ENCODE measurements at regions not wholly inside any gene's neighbourhood (a gene's known extent, or its start where the extent isn't known, plus 50 kb on each side); places are given as distances from the start of the nearest gene placed in this dataset.

DNA sequence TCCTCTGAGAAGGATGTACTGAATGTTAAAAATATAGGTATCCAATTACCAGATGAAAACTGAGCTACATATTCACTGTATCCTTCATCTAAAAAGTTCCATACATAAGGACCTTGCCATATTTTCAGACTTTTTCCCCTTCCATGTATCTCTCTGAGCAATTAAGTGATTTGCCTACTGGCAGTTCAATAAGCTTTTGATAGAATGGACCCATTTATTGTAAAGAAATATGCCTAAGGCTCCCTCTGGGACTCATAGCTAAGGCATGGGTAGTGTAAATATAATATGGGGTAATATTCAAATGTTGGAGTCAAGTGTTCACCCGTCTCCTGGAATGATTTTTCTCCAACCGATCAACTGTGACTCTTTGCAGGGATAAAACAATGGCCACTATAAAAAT is 135.4 kb upstream of the FSHR start:
- no peak for DNase-seq (ENCODE audit: low spot score in 2 of 2)
- 58% methylated on average over 2 of the region's 2 CpGs for WGBS

DNA sequence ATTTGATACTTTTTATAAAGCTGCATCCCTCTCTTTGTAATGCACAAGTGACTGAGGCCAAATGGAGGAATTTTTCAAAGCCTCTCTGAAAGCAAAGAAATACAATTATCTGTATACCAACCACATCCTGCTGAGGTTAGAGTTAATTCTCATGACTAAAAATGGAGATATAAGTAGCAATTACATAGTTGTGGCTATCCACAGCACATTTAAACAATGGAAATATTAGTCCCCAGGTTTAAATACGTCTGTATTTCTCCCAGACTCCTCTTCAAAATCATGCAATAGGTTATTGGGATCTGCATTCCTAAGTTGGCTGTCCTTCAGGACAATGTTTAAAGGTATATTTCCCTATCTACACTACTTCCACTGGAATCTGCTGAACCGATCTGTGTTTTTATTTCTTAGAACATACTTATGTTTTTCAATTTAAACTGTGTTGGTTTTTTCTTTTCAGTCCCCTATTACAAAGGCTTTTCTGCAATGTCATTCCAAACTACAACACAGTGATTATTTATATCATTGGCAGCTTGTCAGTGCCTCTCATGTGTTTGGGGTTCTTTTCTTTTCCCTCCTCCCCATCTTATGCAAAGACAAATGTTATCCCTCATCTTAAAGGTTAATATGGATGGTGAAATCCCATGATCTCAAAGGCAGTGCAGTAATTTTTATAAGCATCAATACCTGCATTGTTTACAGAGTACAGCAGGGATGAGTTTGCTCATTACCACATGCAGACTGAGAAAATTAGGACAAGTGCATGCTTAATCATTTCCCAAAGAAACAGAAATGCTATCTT is 134.8 kb upstream of the FSHR start:
- DNase-seq (ENCODE audit: low spot score in 2 of 2) = no peak
- H3K4me1 ChIP-seq = no peaks in the 10 kb centered on the region
- no peak overlapping the region for H3K4me3 ChIP-seq
- H3K27ac ChIP-seq = no peak overlapping the region
- WGBS = 28% methylated on average over 2 of the region's 2 CpGs
- no peaks in the 10 kb centered on the region for H3K9me3 ChIP-seq
- no peaks in the 10 kb centered on the region for H3K27me3 ChIP-seq
- no peaks in the 10 kb centered on the region for H3K36me3 ChIP-seq
- TF ChIP-seq EP300 (IDR thresholded peaks at IDR 0.05) = no peak
- TF ChIP-seq POLR2AphosphoS5 (IDR thresholded peaks at IDR 0.05) = no peak
- no peak for TF ChIP-seq POLR2A (IDR thresholded peaks at IDR 0.05)
- TF ChIP-seq, protein P1, sequence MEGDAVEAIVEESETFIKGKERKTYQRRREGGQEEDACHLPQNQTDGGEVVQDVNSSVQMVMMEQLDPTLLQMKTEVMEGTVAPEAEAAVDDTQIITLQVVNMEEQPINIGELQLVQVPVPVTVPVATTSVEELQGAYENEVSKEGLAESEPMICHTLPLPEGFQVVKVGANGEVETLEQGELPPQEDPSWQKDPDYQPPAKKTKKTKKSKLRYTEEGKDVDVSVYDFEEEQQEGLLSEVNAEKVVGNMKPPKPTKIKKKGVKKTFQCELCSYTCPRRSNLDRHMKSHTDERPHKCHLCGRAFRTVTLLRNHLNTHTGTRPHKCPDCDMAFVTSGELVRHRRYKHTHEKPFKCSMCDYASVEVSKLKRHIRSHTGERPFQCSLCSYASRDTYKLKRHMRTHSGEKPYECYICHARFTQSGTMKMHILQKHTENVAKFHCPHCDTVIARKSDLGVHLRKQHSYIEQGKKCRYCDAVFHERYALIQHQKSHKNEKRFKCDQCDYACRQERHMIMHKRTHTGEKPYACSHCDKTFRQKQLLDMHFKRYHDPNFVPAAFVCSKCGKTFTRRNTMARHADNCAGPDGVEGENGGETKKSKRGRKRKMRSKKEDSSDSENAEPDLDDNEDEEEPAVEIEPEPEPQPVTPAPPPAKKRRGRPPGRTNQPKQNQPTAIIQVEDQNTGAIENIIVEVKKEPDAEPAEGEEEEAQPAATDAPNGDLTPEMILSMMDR (IDR thresholded peaks at IDR 0.05) = no peak

More for the DNA sequence above, 135.4 kb upstream of the FSHR start:
- TF ChIP-seq EP300 (IDR thresholded peaks at IDR 0.05) = no peak
- no peak for TF ChIP-seq POLR2A (IDR thresholded peaks at IDR 0.05)
- TF ChIP-seq, protein P1 (IDR thresholded peaks at IDR 0.05) = no peak
- no peak overlapping the region for H3K4me3 ChIP-seq
- no peaks in the 10 kb centered on the region for H3K36me3 ChIP-seq
- no peaks in the 10 kb centered on the region for H3K27me3 ChIP-seq
- H3K27ac ChIP-seq = no peak overlapping the region
- no peaks in the 10 kb centered on the region for H3K9me3 ChIP-seq
- H3K4me1 ChIP-seq = no peaks in the 10 kb centered on the region

DNA sequence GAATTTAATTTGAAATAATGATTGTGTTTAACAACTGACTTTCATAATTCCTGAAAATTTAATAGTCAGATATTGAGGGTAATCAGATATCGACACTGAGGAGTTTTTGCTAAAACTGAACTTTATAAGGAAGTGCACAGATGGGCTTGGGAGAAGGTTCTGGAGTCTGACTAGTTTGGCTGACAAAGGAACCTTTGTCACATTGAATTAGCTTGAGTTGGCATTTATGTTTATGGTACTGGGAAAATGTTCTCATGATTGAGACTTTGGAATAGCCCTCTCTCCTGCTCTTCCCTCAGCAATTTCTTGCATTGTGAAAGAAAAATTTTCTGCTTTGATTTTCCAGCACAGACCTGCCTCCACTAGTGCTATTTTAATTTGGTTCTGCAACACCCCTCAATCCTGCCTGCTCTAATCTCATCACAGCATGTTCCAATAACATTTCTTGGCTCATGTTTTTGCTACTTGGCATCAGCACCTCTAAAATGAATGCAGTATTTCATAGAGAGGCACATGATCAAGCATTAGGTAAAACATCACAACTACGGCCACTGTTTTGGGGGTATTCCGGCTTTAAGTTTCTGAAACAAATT is 133.9 kb upstream of the FSHR start:
- 26% methylated on average over 3 of the region's 3 CpGs for WGBS
- no peaks in the 10 kb centered on the region for H3K27me3 ChIP-seq
- H3K4me3 ChIP-seq = no peak overlapping the region
- no peak for TF ChIP-seq POLR2AphosphoS5 (IDR thresholded peaks at IDR 0.05)
- TF ChIP-seq, protein P1 (IDR thresholded peaks at IDR 0.05) = no peak
- TF ChIP-seq POLR2A (IDR thresholded peaks at IDR 0.05) = no peak
- TF ChIP-seq EP300 (IDR thresholded peaks at IDR 0.05) = no peak
- no peaks in the 10 kb centered on the region for H3K9me3 ChIP-seq
- no peak for DNase-seq (ENCODE audit: low spot score in 2 of 2)
- H3K27ac ChIP-seq = no peak overlapping the region
- no peaks in the 10 kb centered on the region for H3K36me3 ChIP-seq
- no peaks in the 10 kb centered on the region for H3K4me1 ChIP-seq

DNA sequence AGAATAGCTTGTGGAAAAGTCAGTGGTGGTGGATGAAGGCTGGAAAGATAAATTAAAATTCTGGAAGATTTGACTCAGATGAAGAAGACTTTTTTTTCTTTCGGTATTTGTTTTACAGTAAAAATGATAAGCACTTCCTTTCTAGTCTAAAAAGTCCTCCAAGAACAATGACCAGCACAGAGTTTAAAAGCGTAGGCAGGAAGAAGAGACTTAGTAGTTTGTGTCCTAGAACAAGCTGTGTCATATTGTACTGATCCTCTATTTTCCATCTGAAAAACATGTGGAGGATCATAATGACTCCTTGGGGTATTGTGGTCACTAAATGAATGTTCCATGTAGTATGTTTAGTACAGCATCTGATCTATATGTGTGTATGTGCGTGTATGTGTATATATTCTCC is 132.4 kb upstream of the FSHR start:
- no peak overlapping the region for H3K4me3 ChIP-seq
- H3K27me3 ChIP-seq = no peaks in the 10 kb centered on the region
- no peak overlapping the region for H3K27ac ChIP-seq
- WGBS = 73% methylated on average over 3 of the region's 3 CpGs
- H3K9me3 ChIP-seq = no peaks in the 10 kb centered on the region
- H3K4me1 ChIP-seq = no peaks in the 10 kb centered on the region
- DNase-seq (ENCODE audit: low spot score in 2 of 2) = no peak
- TF ChIP-seq EP300 (IDR thresholded peaks at IDR 0.05) (no peak), POLR2A (IDR thresholded peaks at IDR 0.05) (no peak), POLR2AphosphoS5 (IDR thresholded peaks at IDR 0.05) (no peak)
- TF ChIP-seq, protein P1 (IDR thresholded peaks at IDR 0.05) = no peak
- H3K36me3 ChIP-seq = no peaks in the 10 kb centered on the region

DNA sequence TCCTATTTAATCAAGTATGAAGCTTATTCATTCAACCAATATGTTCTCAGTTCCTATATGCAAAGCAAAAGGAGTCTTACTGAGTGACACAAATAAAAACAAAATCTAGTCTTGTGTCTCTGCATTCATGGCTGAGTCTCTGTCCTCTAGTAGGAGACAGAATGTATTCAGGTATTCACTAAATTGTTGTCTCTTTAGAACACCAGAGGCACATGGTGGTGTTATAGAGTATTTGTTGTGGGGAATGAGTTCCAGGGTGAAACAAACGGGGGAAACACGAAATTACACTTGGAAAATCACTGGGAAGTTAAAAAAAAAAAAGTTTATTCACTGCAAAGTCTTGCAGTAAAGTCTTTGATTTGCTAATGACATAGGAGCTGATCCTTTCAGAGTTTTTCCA is 131.7 kb upstream of the FSHR start:
- DNase-seq (ENCODE audit: low spot score in 2 of 2) = no peak
- WGBS = 69% methylated on average over 2 of the region's 2 CpGs
- no peaks in the 10 kb centered on the region for H3K36me3 ChIP-seq

More for the DNA sequence above, 131.7 kb upstream of the FSHR start:
- Histone ChIP-seq H3K9me3 (no peaks in the 10 kb centered on the region), H3K4me1 (no peaks in the 10 kb centered on the region), H3K27ac (no peak overlapping the region), H3K4me3 (no peak overlapping the region), H3K27me3 (no peaks in the 10 kb centered on the region)
- TF ChIP-seq POLR2A (IDR thresholded peaks at IDR 0.05) = no peak
